ENCODE measurements at regions not wholly inside any gene's neighbourhood (a gene's known extent, or its start where the extent isn't known, plus 50 kb on each side); places are given as distances from the start of the nearest gene placed in this dataset.

DNA sequence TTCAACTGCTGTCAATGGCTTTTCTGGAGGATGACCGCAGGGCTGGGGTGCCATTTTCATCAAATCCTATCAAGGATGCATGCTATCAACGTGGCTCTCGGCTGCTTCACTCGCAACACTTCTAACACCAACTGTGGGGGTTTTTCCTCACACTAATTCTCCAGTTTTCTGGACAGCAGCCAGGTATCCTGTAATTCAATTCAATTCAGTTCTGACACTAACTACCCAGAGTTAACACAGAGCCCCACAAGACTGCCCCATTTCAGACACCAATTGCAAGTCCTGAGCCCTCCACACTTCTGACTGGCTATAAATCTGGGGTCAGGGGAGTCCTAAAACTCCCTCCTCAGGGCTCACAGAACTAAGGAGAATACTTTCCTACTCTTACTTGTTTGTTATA, 55.3 kb upstream of the TMCC3 start:
- Histone ChIP-seq H3K9ac (ENCODE audit: low read length) (no peak overlapping the region), H3K9me2 (ENCODE audit: low read depth, low read length) (no peaks in the 10 kb centered on the region), H2AFZ (ENCODE audit: low read length) (no peak overlapping the region), H3K36me3 (ENCODE audit: insufficient read depth, low read length) (no peaks in the 10 kb centered on the region), H3K4me3 (ENCODE audit: low read depth, low read length, poor library complexity, severe bottlenecking) (no peak overlapping the region), H3K9me3 (ENCODE audit: low read length) (no peaks in the 10 kb centered on the region), H3K79me2 (ENCODE audit: insufficient read depth, low read length) (no peaks in the 10 kb centered on the region), H3K27me3 (ENCODE audit: insufficient read depth, low read length) (no peaks in the 10 kb centered on the region), H4K20me1 (ENCODE audit: insufficient read depth, low read length) (no peaks in the 10 kb centered on the region), H3K4me1 (ENCODE audit: insufficient read depth, low read length, severe bottlenecking) (no peaks in the 10 kb centered on the region), H3K27ac (ENCODE audit: low read depth, low read length, poor library complexity, severe bottlenecking) (no peak overlapping the region), H3K4me2 (ENCODE audit: low read length) (no peak overlapping the region), H3F3A (ENCODE audit: insufficient read depth, low read length) (no peaks in the 10 kb centered on the region)
- TF ChIP-seq, protein P1, sequence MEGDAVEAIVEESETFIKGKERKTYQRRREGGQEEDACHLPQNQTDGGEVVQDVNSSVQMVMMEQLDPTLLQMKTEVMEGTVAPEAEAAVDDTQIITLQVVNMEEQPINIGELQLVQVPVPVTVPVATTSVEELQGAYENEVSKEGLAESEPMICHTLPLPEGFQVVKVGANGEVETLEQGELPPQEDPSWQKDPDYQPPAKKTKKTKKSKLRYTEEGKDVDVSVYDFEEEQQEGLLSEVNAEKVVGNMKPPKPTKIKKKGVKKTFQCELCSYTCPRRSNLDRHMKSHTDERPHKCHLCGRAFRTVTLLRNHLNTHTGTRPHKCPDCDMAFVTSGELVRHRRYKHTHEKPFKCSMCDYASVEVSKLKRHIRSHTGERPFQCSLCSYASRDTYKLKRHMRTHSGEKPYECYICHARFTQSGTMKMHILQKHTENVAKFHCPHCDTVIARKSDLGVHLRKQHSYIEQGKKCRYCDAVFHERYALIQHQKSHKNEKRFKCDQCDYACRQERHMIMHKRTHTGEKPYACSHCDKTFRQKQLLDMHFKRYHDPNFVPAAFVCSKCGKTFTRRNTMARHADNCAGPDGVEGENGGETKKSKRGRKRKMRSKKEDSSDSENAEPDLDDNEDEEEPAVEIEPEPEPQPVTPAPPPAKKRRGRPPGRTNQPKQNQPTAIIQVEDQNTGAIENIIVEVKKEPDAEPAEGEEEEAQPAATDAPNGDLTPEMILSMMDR (IDR thresholded peaks at IDR 0.05; ENCODE audit: low read length): no peak
- TF ChIP-seq EZH2 (IDR thresholded peaks at IDR 0.05; ENCODE audit: borderline replicate concordance, low read length): no peak

DNA sequence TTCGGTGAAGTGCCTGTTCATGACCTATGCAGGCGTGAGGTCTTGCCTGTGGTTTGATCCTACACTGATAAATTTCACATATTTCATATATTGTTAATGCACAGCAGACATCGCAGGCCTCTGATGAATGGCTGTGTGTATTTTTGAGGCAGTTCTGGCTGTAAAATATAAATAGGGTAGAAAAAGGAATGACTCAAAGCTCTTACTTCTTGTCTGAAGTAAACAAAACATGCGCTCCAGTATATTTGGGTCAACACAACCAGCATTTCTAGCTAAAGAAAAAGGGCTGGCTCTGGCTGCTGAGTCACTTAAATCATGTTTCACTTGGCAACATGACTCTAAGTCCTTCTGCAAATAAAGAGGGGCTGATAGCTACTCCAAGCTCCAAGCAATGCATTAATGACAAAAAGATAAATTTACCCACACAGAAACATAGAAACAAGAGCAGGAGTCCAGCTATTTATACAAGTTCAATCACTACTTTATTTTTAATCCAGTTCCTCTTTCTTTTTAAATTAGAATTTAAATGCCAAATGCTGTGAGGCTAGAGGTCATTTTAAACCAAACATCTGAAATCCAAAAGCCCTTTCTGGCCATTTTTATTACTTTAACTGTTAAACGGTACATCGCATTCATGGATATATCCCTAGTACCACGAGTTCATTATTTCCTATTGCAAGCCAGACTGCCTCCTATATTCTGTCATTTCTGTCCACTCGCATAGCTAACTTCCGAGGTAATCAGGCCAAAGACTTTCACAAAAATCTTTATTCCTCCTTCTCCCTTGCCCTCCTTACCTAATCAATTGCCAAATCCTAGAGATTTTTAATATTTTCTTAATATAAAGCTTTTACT, 54.3 kb upstream of the TMCC3 start:
- Histone ChIP-seq H2AFZ (ENCODE audit: low read length) (no peak overlapping the region), H3K27ac (ENCODE audit: low read depth, low read length, poor library complexity, severe bottlenecking) (no peak overlapping the region), H4K20me1 (ENCODE audit: insufficient read depth, low read length) (no peaks in the 10 kb centered on the region), H3K36me3 (ENCODE audit: insufficient read depth, low read length) (no peaks in the 10 kb centered on the region), H3K9me2 (ENCODE audit: low read depth, low read length) (no peaks in the 10 kb centered on the region), H3K4me3 (ENCODE audit: low read depth, low read length, poor library complexity, severe bottlenecking) (no peak overlapping the region), H3K79me2 (ENCODE audit: insufficient read depth, low read length) (no peaks in the 10 kb centered on the region), H3K4me1 (ENCODE audit: insufficient read depth, low read length, severe bottlenecking) (no peaks in the 10 kb centered on the region), H3K27me3 (ENCODE audit: insufficient read depth, low read length) (no peaks in the 10 kb centered on the region), H3K9me3 (ENCODE audit: low read length) (no peaks in the 10 kb centered on the region), H3F3A (ENCODE audit: insufficient read depth, low read length) (no peaks in the 10 kb centered on the region), H3K4me2 (ENCODE audit: low read length) (no peak overlapping the region), H3K9ac (ENCODE audit: low read length) (no peak overlapping the region)
- no peak for TF ChIP-seq EZH2 (IDR thresholded peaks at IDR 0.05; ENCODE audit: borderline replicate concordance, low read length)
- TF ChIP-seq, protein P1 (IDR thresholded peaks at IDR 0.05; ENCODE audit: low read length): no peak

DNA sequence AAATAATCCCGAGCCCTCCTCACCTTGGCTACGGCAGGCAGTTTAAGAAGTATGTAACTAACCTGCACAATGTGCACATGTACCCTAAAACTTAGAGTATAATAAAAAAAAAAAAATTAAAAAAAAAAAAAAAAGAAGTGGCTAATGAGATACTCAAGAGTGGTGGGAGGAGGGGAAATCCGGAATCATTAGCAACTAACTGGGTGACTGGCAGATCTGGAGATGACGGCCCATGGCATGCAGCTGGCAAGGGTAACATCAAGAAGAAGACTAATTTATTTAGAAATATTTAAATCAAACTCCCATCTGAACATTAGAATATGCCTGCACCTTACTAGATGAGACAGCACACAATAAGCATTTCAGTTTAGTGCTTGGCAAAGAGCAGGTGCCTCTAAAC, 52.3 kb upstream of the TMCC3 start:
- Histone ChIP-seq H3K9me3 (ENCODE audit: low read length) (no peaks in the 10 kb centered on the region), H3K27me3 (ENCODE audit: insufficient read depth, low read length) (no peaks in the 10 kb centered on the region), H3K36me3 (ENCODE audit: insufficient read depth, low read length) (no peaks in the 10 kb centered on the region), H3K9me2 (ENCODE audit: low read depth, low read length) (no peaks in the 10 kb centered on the region), H3K4me1 (ENCODE audit: insufficient read depth, low read length, severe bottlenecking) (no peaks in the 10 kb centered on the region), H2AFZ (ENCODE audit: low read length) (no peak overlapping the region), H3K4me3 (ENCODE audit: low read depth, low read length, poor library complexity, severe bottlenecking) (no peak overlapping the region), H3K4me2 (ENCODE audit: low read length) (no peak overlapping the region), H4K20me1 (ENCODE audit: insufficient read depth, low read length) (no peaks in the 10 kb centered on the region), H3K79me2 (ENCODE audit: insufficient read depth, low read length) (no peaks in the 10 kb centered on the region), H3K27ac (ENCODE audit: low read depth, low read length, poor library complexity, severe bottlenecking) (no peak overlapping the region), H3K9ac (ENCODE audit: low read length) (no peak overlapping the region), H3F3A (ENCODE audit: insufficient read depth, low read length) (no peaks in the 10 kb centered on the region)
- no peak for TF ChIP-seq EZH2 (IDR thresholded peaks at IDR 0.05; ENCODE audit: borderline replicate concordance, low read length)
- TF ChIP-seq, protein P1 (IDR thresholded peaks at IDR 0.05; ENCODE audit: low read length): no peak
